Pancreas (tissue), 10 donors: ENCODE measurements at regions not wholly inside any gene's neighbourhood (a gene's known extent, or its start where the extent isn't known, plus 50 kb on each side); places are given as distances from the start of the nearest gene placed in this dataset.

Experiments used
- ATAC-seq, 4 donors: fragments of 200-7000 bp; cut with Tn5 transposase; one replicate each; pipeline versions ENCODE4 v1.8.0 to v1.9.1; 2020; ENCODE audit warnings: mild to moderate bottlenecking in 4 of 4, moderate library complexity in 4 of 4
- DNase-seq, 6 donors: peaks; one replicate each; pipeline ENCODE4 v3.0.0-alpha.2; 2020
- FAIRE-seq: peaks from 2 replicates; lab custom pipeline; 2012; peaks lifted over from hg19 to GRCh38; lab: Jason Lieb, UNC
- H3K27ac ChIP-seq, 4 donors: fragments of 200-600 bp; sonication (generic); 1 replicate in 3 of 4; 2 replicates in 1 of 4; pipeline versions ENCODE4 v1.5.0 to v1.8.0; 2020
- H3K27me3 ChIP-seq, 4 donors: fragments of 200-600 bp; one replicate each; pipeline ENCODE4 v1.8.0; 2021
- H3K36me3 ChIP-seq, 3 donors: fragments of 200-600 bp; sonication (generic) in 1 of 3; one replicate each; pipeline versions ENCODE4 v1.5.0 to v1.8.0; 2020 to 2021
- H3K4me1 ChIP-seq, 3 donors: fragments of 200-600 bp; one replicate each; pipeline ENCODE4 v1.8.0; 2021
- H3K4me3 ChIP-seq, 4 donors: fragments of 200-600 bp; sonication (generic) in 2 of 4; one replicate each; pipeline versions ENCODE4 v1.5.0 to v1.8.0; 2020 to 2021
- H3K9me3 ChIP-seq, 4 donors: fragments of 200-600 bp; one replicate each; pipeline ENCODE4 v1.8.0; 2021
- CTCF ChIP-seq, 4 donors: fragments of 200-600 bp; sonication (generic) in 3 of 4; IDR thresholded peaks; one replicate each; pipeline versions ENCODE4 v1.5.0 to v1.8.0; 2021; ENCODE audit warnings: antibody characterized with exemption in 4 of 4
- WGBS, 2 donors: extraction: QIAGEN DNeasy Blood & Tissue Kit; methylation state at CpG; one replicate each; pipeline ENCODE4 v1.1.7; 2013; 5-methylcytosine and 5-hydroxymethylcytosine counted together
- intact Hi-C, 3 donors: fragments of 100-400 bp; cut with DNase I; formaldehyde crosslinking; loops; one replicate each; pipeline versions ENCODE4 v1.11.1 to v1.14.2; 2022
- donor health status: healthy with polysubstance abuse.
- donor health status: DM: no; HTN: no; CAD: no; lungs with moderate emphysema.
- donor health status: DM: no; HTN: no; CAD: no.
- donor health status: control.
- donor health status: control.
- donor health status: Bipolar disorder and iron deficiency.
- donor health status: DM: yes; HTN: yes; CAD: no.
- donor health status: DM: no; HTN: no; CAD: no.
- donor health status: DM: no; HTN: no; CAD: no.
- donor health status: DM: yes; HTN: yes; CAD: no.

GRCh38 chr18:45312555-45313126 is 302.6 kb upstream of the SLC14A2 start:
- intact Hi-C loops = no loop called here
- Histone ChIP-seq H3K9me3 (no peaks in the 10 kb centered on the region), H3K27me3 (no peaks in the 10 kb centered on the region), H3K27ac (no peak overlapping the region), H3K36me3 (no peaks in the 10 kb centered on the region), H3K4me1 (no peaks in the 10 kb centered on the region), H3K4me3 (no peak overlapping the region)
- WGBS, 2 donors = 89 to 91% methylated on average over 9 of the region's 9 CpGs
- DNase-seq (no peak), ATAC-seq (no peak), FAIRE-seq (no peak)
- TF ChIP-seq CTCF (IDR thresholded peaks at IDR 0.05) = no peak

- 84 to 86% methylated on average over 3 of the region's 3 CpGs for WGBS, 2 donors
- intact Hi-C loops = no loop called here
- Histone ChIP-seq H3K4me1 (no peaks in the 10 kb centered on the region), H3K27me3 (no peaks in the 10 kb centered on the region), H3K27ac (no peak overlapping the region), H3K36me3 (no peaks in the 10 kb centered on the region), H3K4me3 (no peak overlapping the region), H3K9me3 (no peaks in the 10 kb centered on the region)
- ATAC-seq = no peak
- TF ChIP-seq CTCF (IDR thresholded peaks at IDR 0.05) = no peak
- no peak for DNase-seq
- FAIRE-seq = no peak
Observed at GRCh38 chr18:45316127-45316526, 299.1 kb upstream of the SLC14A2 start.

GRCh38 chr18:45317948-45318640 is 297.2 kb upstream of the SLC14A2 start:
- DNase-seq (peak in 1 of 6 donors; percentile 25), FAIRE-seq (no peak), ATAC-seq (no peak)
- H3K4me1 ChIP-seq = no peaks in the 10 kb centered on the region
- H3K4me3 ChIP-seq = no peak overlapping the region
- H3K27me3 ChIP-seq = no peaks in the 10 kb centered on the region
- no peak overlapping the region for H3K27ac ChIP-seq
- intact Hi-C loops = no loop called here
- TF ChIP-seq CTCF (IDR thresholded peaks at IDR 0.05) = no peak
- no peaks in the 10 kb centered on the region for H3K9me3 ChIP-seq
- H3K36me3 ChIP-seq = no peaks in the 10 kb centered on the region
- WGBS, 2 donors = 57 to 59% methylated on average over 10 of the region's 10 CpGs

GRCh38 chr18:45320724-45321123 is 294.6 kb upstream of the SLC14A2 start:
- intact Hi-C loops = no loop called here
- H3K9me3 ChIP-seq = no peaks in the 10 kb centered on the region
- no peaks in the 10 kb centered on the region for H3K27me3 ChIP-seq
- no peaks in the 10 kb centered on the region for H3K36me3 ChIP-seq
- ATAC-seq (peak in 2 of 4 donors; percentile 13 to 42), DNase-seq (no peak), FAIRE-seq (no peak)
- WGBS, 2 donors = 86 to 94% methylated on average over 3 of the region's 3 CpGs
- TF ChIP-seq CTCF (IDR thresholded peaks at IDR 0.05) = no peak
- H3K27ac ChIP-seq = no peak overlapping the region
- no peaks in the 10 kb centered on the region for H3K4me1 ChIP-seq
- no peak overlapping the region for H3K4me3 ChIP-seq

GRCh38 chr18:45321520-45321919 is 293.8 kb upstream of the SLC14A2 start:
- TF ChIP-seq CTCF (IDR thresholded peaks at IDR 0.05) = no peak
- DNase-seq = peak in 1 of 6 donors; percentile 7
- Histone ChIP-seq H3K27ac (no peak overlapping the region), H3K36me3 (no peaks in the 10 kb centered on the region), H3K4me3 (no peak overlapping the region), H3K27me3 (no peaks in the 10 kb centered on the region), H3K4me1 (no peaks in the 10 kb centered on the region), H3K9me3 (no peaks in the 10 kb centered on the region)
- intact Hi-C loops = no loop called here
- WGBS, 2 donors = 89% methylated on average over 8 of the region's 8 CpGs
- FAIRE-seq = no peak
- ATAC-seq = peak in 3 of 4 donors; percentile 14 to 73 (median 57)
